ENCODE measurements at regions not wholly inside any gene's neighbourhood (a gene's known extent, or its start where the extent isn't known, plus 50 kb on each side); places are given as distances from the start of the nearest gene placed in this dataset.

GRCh38 chr10:91726355-91726754 is 71.9 kb upstream of the TNKS2 start:
- no peaks in the 10 kb centered on the region for H3K4me1 Mint-ChIP-seq (ENCODE audit: low read depth, unreplicated experiment)
- no peaks in the 10 kb centered on the region for H3K9me3 ChIP-seq (ENCODE audit: insufficient read depth, low read depth, low read length)
- H3K36me3 Mint-ChIP-seq (ENCODE audit: low read depth, unreplicated experiment) = no peaks in the 10 kb centered on the region
- H3K27me3 Mint-ChIP-seq (ENCODE audit: low read depth, unreplicated experiment) = peaks cover 2% of the 10 kb centered on the region
- H3K27me3 ChIP-seq (ENCODE audit: insufficient read depth, low read length) = peaks cover 2% of the 10 kb centered on the region
- no peak overlapping the region for H3K27ac ChIP-seq (ENCODE audit: low read depth, low read length)
- no peaks in the 10 kb centered on the region for H3K79me2 ChIP-seq (ENCODE audit: insufficient read depth, low read length)
- H3K27ac Mint-ChIP-seq (ENCODE audit: unreplicated experiment) = no peak overlapping the region
- H3K4me3 Mint-ChIP-seq (ENCODE audit: unreplicated experiment) = no peak overlapping the region
- H3K36me3 ChIP-seq (ENCODE audit: insufficient read depth, low read length) = no peaks in the 10 kb centered on the region
- H3K4me1 ChIP-seq (ENCODE audit: insufficient read depth, low read length) = no peaks in the 10 kb centered on the region
- TF ChIP-seq EZH2 (IDR thresholded peaks at IDR 0.05; ENCODE audit: insufficient read depth, low read length) (no peak), CTCF (IDR thresholded peaks at IDR 0.05; ENCODE audit: insufficient read depth, low read depth, low read length) (no peak)
- no peak overlapping the region for H3K9ac ChIP-seq (ENCODE audit: low read length)
- no peaks in the 10 kb centered on the region for H3K9me3 Mint-ChIP-seq (ENCODE audit: unreplicated experiment)
- no peak overlapping the region for H3K4me3 ChIP-seq (ENCODE audit: insufficient read depth, low read depth, low read length)
- no peak for FAIRE-seq
- no peak for DNase-seq (ENCODE audit: low read depth)
- H2AFZ ChIP-seq (ENCODE audit: low read depth, low read length) = no peak overlapping the region
- H3K4me2 ChIP-seq (ENCODE audit: low read length) = no peak overlapping the region
- no peaks in the 10 kb centered on the region for H4K20me1 ChIP-seq (ENCODE audit: insufficient read depth, low read length)

- no peaks in the 10 kb centered on the region for H3K79me2 ChIP-seq (ENCODE audit: insufficient read depth, low read length)
- no peaks in the 10 kb centered on the region for H3K36me3 Mint-ChIP-seq (ENCODE audit: low read depth, unreplicated experiment)
- no peaks in the 10 kb centered on the region for H3K36me3 ChIP-seq (ENCODE audit: insufficient read depth, low read length)
- no peaks in the 10 kb centered on the region for H3K4me1 ChIP-seq (ENCODE audit: insufficient read depth, low read length)
- H3K27me3 Mint-ChIP-seq (ENCODE audit: low read depth, unreplicated experiment) = peaks cover 2% of the 10 kb centered on the region
- no peaks in the 10 kb centered on the region for H3K9me3 ChIP-seq (ENCODE audit: insufficient read depth, low read depth, low read length)
- H3K4me3 Mint-ChIP-seq (ENCODE audit: unreplicated experiment) = no peak overlapping the region
- TF ChIP-seq EZH2 (IDR thresholded peaks at IDR 0.05; ENCODE audit: insufficient read depth, low read length) = no peak
- no peak for TF ChIP-seq CTCF (IDR thresholded peaks at IDR 0.05; ENCODE audit: insufficient read depth, low read depth, low read length)
- H3K4me3 ChIP-seq (ENCODE audit: insufficient read depth, low read depth, low read length) = no peak overlapping the region
- no peak overlapping the region for H3K9ac ChIP-seq (ENCODE audit: low read length)
- no peaks in the 10 kb centered on the region for H3K9me3 Mint-ChIP-seq (ENCODE audit: unreplicated experiment)
- DNase-seq (ENCODE audit: low read depth) = no peak
- no peak overlapping the region for H3K27ac Mint-ChIP-seq (ENCODE audit: unreplicated experiment)
- H3K27me3 ChIP-seq (ENCODE audit: insufficient read depth, low read length) = peaks cover 2% of the 10 kb centered on the region
- FAIRE-seq = no peak
- H2AFZ ChIP-seq (ENCODE audit: low read depth, low read length) = no peak overlapping the region
- no peak overlapping the region for H3K4me2 ChIP-seq (ENCODE audit: low read length)
- H4K20me1 ChIP-seq (ENCODE audit: insufficient read depth, low read length) = no peaks in the 10 kb centered on the region
- H3K4me1 Mint-ChIP-seq (ENCODE audit: low read depth, unreplicated experiment) = no peaks in the 10 kb centered on the region
- H3K27ac ChIP-seq (ENCODE audit: low read depth, low read length) = no peak overlapping the region
These were observed 73.3 kb upstream of the TNKS2 start for GRCh38 chr10:91724933-91725332.

GRCh38 chr10:91713461-91714072 is 80.7 kb upstream of the PPP1R3C start:
- Histone ChIP-seq H3K9me3 (ENCODE audit: insufficient read depth, low read depth, low read length) (no peaks in the 10 kb centered on the region), H3K27ac (ENCODE audit: low read depth, low read length) (no peak overlapping the region), H3K27me3 (ENCODE audit: insufficient read depth, low read length) (no peaks in the 10 kb centered on the region), H2AFZ (ENCODE audit: low read depth, low read length) (no peak overlapping the region), H3K4me2 (ENCODE audit: low read length) (no peak overlapping the region), H3K4me3 (ENCODE audit: insufficient read depth, low read depth, low read length) (no peak overlapping the region), H3K79me2 (ENCODE audit: insufficient read depth, low read length) (no peaks in the 10 kb centered on the region), H3K9ac (ENCODE audit: low read length) (no peak overlapping the region), H3K4me1 (ENCODE audit: insufficient read depth, low read length) (no peaks in the 10 kb centered on the region), H4K20me1 (ENCODE audit: insufficient read depth, low read length) (no peaks in the 10 kb centered on the region), H3K36me3 (ENCODE audit: insufficient read depth, low read length) (no peaks in the 10 kb centered on the region)
- Mint-ChIP-seq H3K36me3 (ENCODE audit: low read depth, unreplicated experiment) (no peaks in the 10 kb centered on the region), H3K9me3 (ENCODE audit: unreplicated experiment) (no peaks in the 10 kb centered on the region), H3K27ac (ENCODE audit: unreplicated experiment) (no peak overlapping the region), H3K4me3 (ENCODE audit: unreplicated experiment) (no peak overlapping the region), H3K27me3 (ENCODE audit: low read depth, unreplicated experiment) (no peaks in the 10 kb centered on the region), H3K4me1 (ENCODE audit: low read depth, unreplicated experiment) (no peaks in the 10 kb centered on the region)
- no peak for DNase-seq (ENCODE audit: low read depth)
- TF ChIP-seq EZH2 (IDR thresholded peaks at IDR 0.05; ENCODE audit: insufficient read depth, low read length) (no peak), CTCF (IDR thresholded peaks at IDR 0.05; ENCODE audit: insufficient read depth, low read depth, low read length) (no peak)
- FAIRE-seq = no peak

Measured in astrocyte (in vitro differentiated cells and primary cell).